Tibial nerve (tissue), 4 donors: ENCODE measurements at regions not wholly inside any gene's neighbourhood (a gene's known extent, or its start where the extent isn't known, plus 50 kb on each side); places are given as distances from the start of the nearest gene placed in this dataset.

ENCODE experiments used
- EP300 ChIP-seq, 2 donors: sonication (generic); formaldehyde crosslinking; IDR thresholded peaks; one replicate each; pipeline ENCODE4 v1.6.1; 2017; ENCODE audit warnings: antibody characterized with exemption in 2 of 2, mild to moderate bottlenecking in 1 of 2
- POLR2A ChIP-seq, 2 donors: fragments of 450-650 bp; IDR thresholded peaks; one replicate each; pipeline ENCODE4 v1.6.1; 2017; ENCODE audit warnings: antibody characterized with exemption in 2 of 2, mild to moderate bottlenecking in 2 of 2, moderate library complexity in 2 of 2
- TF ChIP-seq, protein P1 (sequence below), 5 experiments: fragments of 200-600 bp in 3 of 5; fragments of 450-650 bp in 2 of 5; sonication (generic) in 3 of 5; IDR thresholded peaks; one replicate each; pipeline ENCODE4 v1.5.1; 2016 to 2019; ENCODE audit warnings: antibody characterized with exemption in 5 of 5, mild to moderate bottlenecking in 3 of 5, moderate library complexity in 2 of 5

DNA sequence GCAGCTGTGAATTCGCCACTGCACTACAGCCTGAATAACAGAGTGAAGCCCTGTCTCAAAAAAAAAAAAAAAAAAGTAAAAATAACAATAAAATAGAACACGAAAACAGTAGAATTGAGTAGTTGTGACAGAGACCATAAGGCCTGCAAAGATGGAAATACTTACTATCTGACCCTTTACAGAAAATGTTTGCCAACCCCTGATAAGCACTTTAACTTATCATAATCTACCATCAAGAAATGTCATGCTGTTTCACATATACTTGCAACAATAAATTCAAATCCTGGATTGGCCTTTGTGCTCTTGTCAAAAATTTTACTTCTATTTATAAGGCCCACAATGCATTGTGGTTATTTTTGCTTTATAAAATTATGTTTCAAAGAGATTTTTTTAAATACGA, 75.5 kb downstream of the ING2 start:
- TF ChIP-seq, protein P1, sequence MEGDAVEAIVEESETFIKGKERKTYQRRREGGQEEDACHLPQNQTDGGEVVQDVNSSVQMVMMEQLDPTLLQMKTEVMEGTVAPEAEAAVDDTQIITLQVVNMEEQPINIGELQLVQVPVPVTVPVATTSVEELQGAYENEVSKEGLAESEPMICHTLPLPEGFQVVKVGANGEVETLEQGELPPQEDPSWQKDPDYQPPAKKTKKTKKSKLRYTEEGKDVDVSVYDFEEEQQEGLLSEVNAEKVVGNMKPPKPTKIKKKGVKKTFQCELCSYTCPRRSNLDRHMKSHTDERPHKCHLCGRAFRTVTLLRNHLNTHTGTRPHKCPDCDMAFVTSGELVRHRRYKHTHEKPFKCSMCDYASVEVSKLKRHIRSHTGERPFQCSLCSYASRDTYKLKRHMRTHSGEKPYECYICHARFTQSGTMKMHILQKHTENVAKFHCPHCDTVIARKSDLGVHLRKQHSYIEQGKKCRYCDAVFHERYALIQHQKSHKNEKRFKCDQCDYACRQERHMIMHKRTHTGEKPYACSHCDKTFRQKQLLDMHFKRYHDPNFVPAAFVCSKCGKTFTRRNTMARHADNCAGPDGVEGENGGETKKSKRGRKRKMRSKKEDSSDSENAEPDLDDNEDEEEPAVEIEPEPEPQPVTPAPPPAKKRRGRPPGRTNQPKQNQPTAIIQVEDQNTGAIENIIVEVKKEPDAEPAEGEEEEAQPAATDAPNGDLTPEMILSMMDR (IDR thresholded peaks at IDR 0.05), result no peak
- TF ChIP-seq POLR2A (IDR thresholded peaks at IDR 0.05) (no peak), EP300 (IDR thresholded peaks at IDR 0.05) (no peak)
